ENCODE measurements at regions not wholly inside any gene's neighbourhood (a gene's known extent, or its start where the extent isn't known, plus 50 kb on each side); places are given as distances from the start of the nearest gene placed in this dataset.

DNA sequence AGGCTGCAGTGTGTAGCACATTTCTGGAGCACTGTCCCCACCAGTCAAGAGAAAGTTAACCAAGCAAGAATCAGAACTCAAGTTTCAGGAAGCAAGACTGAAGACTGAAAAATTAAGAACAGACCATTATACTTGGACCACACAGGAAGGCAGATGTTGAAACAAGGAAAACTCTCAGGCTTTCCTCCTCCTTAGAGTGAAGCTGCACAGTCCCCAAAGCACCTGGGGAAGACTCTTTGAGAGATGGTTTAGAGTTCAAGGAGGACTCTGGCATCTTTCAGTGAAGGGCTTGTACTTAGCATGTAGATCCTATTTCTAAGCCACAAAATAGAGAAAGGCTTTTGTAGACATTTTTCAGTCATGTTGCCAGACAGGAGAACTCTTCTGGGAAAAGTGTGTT, 113.7 kb upstream of the KCTD3 start:
- TF ChIP-seq, protein P1, sequence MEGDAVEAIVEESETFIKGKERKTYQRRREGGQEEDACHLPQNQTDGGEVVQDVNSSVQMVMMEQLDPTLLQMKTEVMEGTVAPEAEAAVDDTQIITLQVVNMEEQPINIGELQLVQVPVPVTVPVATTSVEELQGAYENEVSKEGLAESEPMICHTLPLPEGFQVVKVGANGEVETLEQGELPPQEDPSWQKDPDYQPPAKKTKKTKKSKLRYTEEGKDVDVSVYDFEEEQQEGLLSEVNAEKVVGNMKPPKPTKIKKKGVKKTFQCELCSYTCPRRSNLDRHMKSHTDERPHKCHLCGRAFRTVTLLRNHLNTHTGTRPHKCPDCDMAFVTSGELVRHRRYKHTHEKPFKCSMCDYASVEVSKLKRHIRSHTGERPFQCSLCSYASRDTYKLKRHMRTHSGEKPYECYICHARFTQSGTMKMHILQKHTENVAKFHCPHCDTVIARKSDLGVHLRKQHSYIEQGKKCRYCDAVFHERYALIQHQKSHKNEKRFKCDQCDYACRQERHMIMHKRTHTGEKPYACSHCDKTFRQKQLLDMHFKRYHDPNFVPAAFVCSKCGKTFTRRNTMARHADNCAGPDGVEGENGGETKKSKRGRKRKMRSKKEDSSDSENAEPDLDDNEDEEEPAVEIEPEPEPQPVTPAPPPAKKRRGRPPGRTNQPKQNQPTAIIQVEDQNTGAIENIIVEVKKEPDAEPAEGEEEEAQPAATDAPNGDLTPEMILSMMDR (conservative IDR thresholded peaks at IDR 0.05; ENCODE audit: low read depth, low read length): no peak
- TF ChIP-seq EZH2phosphoT487 (IDR thresholded peaks at IDR 0.05; ENCODE audit: borderline replicate concordance, low read length) (no peak), EZH2 (IDR thresholded peaks at IDR 0.05; ENCODE audit: low read length, unreplicated experiment) (no peak)

Measured in PC-3 (cell line).